GM04504 (cell line): ENCODE measurements at regions not wholly inside any gene's neighbourhood (a gene's known extent, or its start where the extent isn't known, plus 50 kb on each side); places are given as distances from the start of the nearest gene placed in this dataset.

Experiments
- DNase-seq: peaks from one replicate; pipeline ENCODE4 v3.0.0-alpha.2; 2012; ENCODE audit warnings: low read depth

- DNase-seq: no peak
Observed at GRCh38 chr6:1257778-1258177, 54.1 kb upstream of the FOXQ1 start.

GRCh38 chr6:1256435-1257008, 55.4 kb upstream of the FOXQ1 start:
- DNase-seq: no peak

GRCh38 chr6:1255636-1256365, 56.1 kb upstream of the FOXQ1 start:
- DNase-seq: no peak

- DNase-seq: no peak
Observed at GRCh38 chr6:1254326-1254725, 57.6 kb upstream of the FOXQ1 start.

GRCh38 chr6:1253816-1254215, 58.1 kb upstream of the FOXQ1 start:
- DNase-seq: no peak

GRCh38 chr6:1251198-1252155, 60.4 kb upstream of the FOXQ1 start:
- no peak for DNase-seq

GRCh38 chr6:1250489-1251197, 61.3 kb upstream of the FOXQ1 start:
- no peak for DNase-seq

- DNase-seq: no peak
Observed at GRCh38 chr6:1247894-1248293, 64.0 kb upstream of the FOXQ1 start.

- no peak for DNase-seq
Observed at GRCh38 chr6:1247056-1247455, 64.8 kb upstream of the FOXQ1 start.

- no peak for DNase-seq
Observed at GRCh38 chr6:1244941-1245340, 67.0 kb upstream of the FOXQ1 start.

GRCh38 chr6:1244278-1244677, 67.6 kb upstream of the FOXQ1 start:
- DNase-seq: no peak

- DNase-seq: no peak
Observed at GRCh38 chr6:1242446-1242845, 69.5 kb upstream of the FOXQ1 start.

- DNase-seq: no peak
Observed at GRCh38 chr6:1242021-1242420, 69.9 kb upstream of the FOXQ1 start.

- no peak for DNase-seq
Observed at GRCh38 chr6:1240766-1241318, 71.1 kb upstream of the FOXQ1 start.

- DNase-seq: no peak
Observed at GRCh38 chr6:1239805-1240204, 72.1 kb upstream of the FOXQ1 start.

GRCh38 chr6:1238040-1238439, 73.9 kb upstream of the FOXQ1 start:
- no peak for DNase-seq

- DNase-seq: no peak
Observed at GRCh38 chr6:1237636-1238035, 74.3 kb upstream of the FOXQ1 start.

GRCh38 chr6:1235825-1236224, 76.1 kb upstream of the FOXQ1 start:
- DNase-seq: no peak

GRCh38 chr6:1233924-1234323, 78.0 kb upstream of the FOXQ1 start:
- no peak for DNase-seq

GRCh38 chr6:1232578-1232977, 79.3 kb upstream of the FOXQ1 start:
- no peak for DNase-seq

- DNase-seq: no peak
Observed at GRCh38 chr6:1231941-1232340, 80.0 kb upstream of the FOXQ1 start.
